ENCODE measurements at regions not wholly inside any gene's neighbourhood (a gene's known extent, or its start where the extent isn't known, plus 50 kb on each side); places are given as distances from the start of the nearest gene placed in this dataset.
"Not testable (repeated sequence)": the region's sequence is repeated elsewhere in the genome, so short reads cannot be mapped to it uniquely, and the experiment has no call there.

- DNase-seq (ENCODE audit: low read depth in 2 of 2), result not testable (repeated sequence)
These were observed 154.9 kb upstream of the IQSEC1 start for GRCh38 chr3:13228169-13228568.

- DNase-seq (ENCODE audit: low read depth in 2 of 2), result no peak
These were observed 154.3 kb upstream of the IQSEC1 start for GRCh38 chr3:13227315-13228165.

- DNase-seq (ENCODE audit: low read depth in 2 of 2), result no peak
These were observed 151.7 kb upstream of the IQSEC1 start for GRCh38 chr3:13224967-13225366.

GRCh38 chr3:13223574-13224237 is 150.5 kb upstream of the IQSEC1 start:
- peak in 1 of 2 donors; percentile 27 for DNase-seq (ENCODE audit: low read depth in 2 of 2)

GRCh38 chr3:13222891-13223573 is 149.8 kb upstream of the IQSEC1 start:
- peak in 1 of 2 donors; percentile 39 for DNase-seq (ENCODE audit: low read depth in 2 of 2)

- peak in 1 of 2 donors; percentile 56 for DNase-seq (ENCODE audit: low read depth in 2 of 2)
These were observed 148.9 kb upstream of the IQSEC1 start for GRCh38 chr3:13222131-13222530.

- no peak for DNase-seq (ENCODE audit: low read depth in 2 of 2)
These were observed 148.3 kb upstream of the IQSEC1 start for GRCh38 chr3:13221491-13222061.

GRCh38 chr3:13220991-13221390 is 147.8 kb upstream of the IQSEC1 start:
- DNase-seq (ENCODE audit: low read depth in 2 of 2), result no peak

GRCh38 chr3:13219902-13220296 is 146.7 kb upstream of the IQSEC1 start:
- DNase-seq (ENCODE audit: low read depth in 2 of 2), result no peak

- no peak for DNase-seq (ENCODE audit: low read depth in 2 of 2)
These were observed 146.1 kb upstream of the IQSEC1 start for GRCh38 chr3:13219077-13219901.

- DNase-seq (ENCODE audit: low read depth in 2 of 2), result no peak
These were observed 145.3 kb upstream of the IQSEC1 start for GRCh38 chr3:13218541-13218908.

GRCh38 chr3:13217736-13218540 is 144.7 kb upstream of the IQSEC1 start:
- DNase-seq (ENCODE audit: low read depth in 2 of 2), result no peak

GRCh38 chr3:13217253-13217652 is 144.0 kb upstream of the IQSEC1 start:
- DNase-seq (ENCODE audit: low read depth in 2 of 2), result no peak

GRCh38 chr3:13215940-13216546 is 142.8 kb upstream of the IQSEC1 start:
- DNase-seq (ENCODE audit: low read depth in 2 of 2), result no peak

GRCh38 chr3:13214847-13215472 is 141.7 kb upstream of the IQSEC1 start:
- no peak for DNase-seq (ENCODE audit: low read depth in 2 of 2)

- no peak for DNase-seq (ENCODE audit: low read depth in 2 of 2)
These were observed 140.9 kb upstream of the IQSEC1 start for GRCh38 chr3:13213911-13214846.

GRCh38 chr3:13213490-13213889 is 140.3 kb upstream of the IQSEC1 start:
- DNase-seq (ENCODE audit: low read depth in 2 of 2), result no peak

- DNase-seq (ENCODE audit: low read depth in 2 of 2), result no peak
These were observed 138.5 kb upstream of the IQSEC1 start for GRCh38 chr3:13211605-13212210.
